SK-N-SH (cell line): ENCODE measurements at regions not wholly inside any gene's neighbourhood (a gene's known extent, or its start where the extent isn't known, plus 50 kb on each side); places are given as distances from the start of the nearest gene placed in this dataset.

Experiments
- CTCF ChIP-seq: fragments of 200-600 bp; sonication (generic); IDR thresholded peaks from 2 replicates; pipeline ENCODE4 v1.6.1; 2017; ENCODE audit warnings: antibody characterized with exemption, mild to moderate bottlenecking, moderate library complexity
- EP300 ChIP-seq, 2 experiments: IDR thresholded peaks; 2 replicates each; pipeline versions ENCODE4 v1.4.0 to v1.6.1; 2012; ENCODE audit warnings: borderline replicate concordance in 1 of 2, low read depth in 1 of 2, low read length in 1 of 2
- EZH2phosphoT487 ChIP-seq: fragments of 200-600 bp; sonication (generic); IDR thresholded peaks from 2 replicates; pipeline ENCODE4 v1.6.1; 2017; ENCODE audit warnings: low read depth, mixed run types, mild to moderate bottlenecking, antibody characterized with exemption, moderate library complexity, borderline replicate concordance
- NRF1 ChIP-seq: IDR thresholded peaks from 2 replicates; pipeline ENCODE4 v1.6.1; 2012; ENCODE audit warnings: low read depth, mild to moderate bottlenecking, low read length
- RCOR1 ChIP-seq: fragments of 150-350 bp; IDR thresholded peaks from 2 replicates; pipeline ENCODE4 v1.6.1; 2017; ENCODE audit warnings: antibody characterized with exemption, low read length
- TEAD4 ChIP-seq: IDR thresholded peaks from 2 replicates; pipeline ENCODE4 v1.4.0; 2012; ENCODE audit warnings: mild to moderate bottlenecking, borderline replicate concordance; ENCODE audit not compliant: insufficient read depth
- USF1 ChIP-seq: IDR thresholded peaks from 2 replicates; pipeline ENCODE4 v1.4.0; 2012; ENCODE audit warnings: low read depth, borderline replicate concordance

GRCh38 chr11:134987822-134988221, 575.8 kb upstream of the B3GAT1 start:
- TF ChIP-seq CTCF (no peak), RCOR1 (no peak), NRF1 (no peak), EZH2phosphoT487 (no peak), EP300 (IDR thresholded peaks at IDR 0.05; ENCODE audit: borderline replicate concordance in 1 of 2, low read depth in 1 of 2, low read length in 1 of 2) (no peak), USF1 (no peak), TEAD4 (no peak)
